Colonic mucosa (tissue), 4 donors: ENCODE measurements at regions not wholly inside any gene's neighbourhood (a gene's known extent, or its start where the extent isn't known, plus 50 kb on each side); places are given as distances from the start of the nearest gene placed in this dataset.

Experiments
- DNase-seq: peaks from one replicate; pipeline ENCODE4 v3.0.0-alpha.2; 2020
- H3K27ac ChIP-seq: fragments of 200-600 bp; one replicate; pipeline ENCODE4 v1.8.0; 2021
- H3K27me3 ChIP-seq: fragments of 200-600 bp; one replicate; pipeline ENCODE4 v1.8.0; 2021
- H3K36me3 ChIP-seq: fragments of 200-600 bp; one replicate; pipeline ENCODE4 v1.8.0; 2021
- H3K4me1 ChIP-seq: fragments of 200-600 bp; one replicate; pipeline ENCODE4 v1.8.0; 2021; ENCODE audit warnings: mild to moderate bottlenecking
- H3K4me3 ChIP-seq: fragments of 200-600 bp; one replicate; pipeline ENCODE4 v1.8.0; 2021
- H3K9ac ChIP-seq, 2 donors: one replicate each; pipeline ENCODE4 v1.7.0; 2013; ENCODE audit warnings: control low read depth in 2 of 2, low read depth in 2 of 2, low read length in 2 of 2
- H3K9me3 ChIP-seq: fragments of 200-600 bp; one replicate; pipeline ENCODE4 v1.8.0; 2021
- intact Hi-C: fragments of 100-400 bp; cut with DNase I; formaldehyde crosslinking; loops from one replicate; pipeline ENCODE4 v1.14.1; 2022
- TF ChIP-seq, protein P1 (sequence below): fragments of 200-600 bp; IDR thresholded peaks from one replicate; pipeline ENCODE4 v1.8.0; 2022; ENCODE audit warnings: antibody characterized with exemption, mild to moderate bottlenecking
- donor health status: healthy.
- donor health status: DM: no; HTN: no; CAD: no.
- donor health status: DM: no; HTN: no; CAD: no.

- H3K9me3 ChIP-seq: no peaks in the 10 kb centered on the region
- H3K27ac ChIP-seq: no peak overlapping the region
- H3K36me3 ChIP-seq: no peaks in the 10 kb centered on the region
- no peaks in the 10 kb centered on the region for H3K4me1 ChIP-seq
- no peak overlapping the region for H3K9ac ChIP-seq
- no peak for DNase-seq
- H3K27me3 ChIP-seq: no peaks in the 10 kb centered on the region
- intact Hi-C loops: no loop called here
- TF ChIP-seq, protein P1, sequence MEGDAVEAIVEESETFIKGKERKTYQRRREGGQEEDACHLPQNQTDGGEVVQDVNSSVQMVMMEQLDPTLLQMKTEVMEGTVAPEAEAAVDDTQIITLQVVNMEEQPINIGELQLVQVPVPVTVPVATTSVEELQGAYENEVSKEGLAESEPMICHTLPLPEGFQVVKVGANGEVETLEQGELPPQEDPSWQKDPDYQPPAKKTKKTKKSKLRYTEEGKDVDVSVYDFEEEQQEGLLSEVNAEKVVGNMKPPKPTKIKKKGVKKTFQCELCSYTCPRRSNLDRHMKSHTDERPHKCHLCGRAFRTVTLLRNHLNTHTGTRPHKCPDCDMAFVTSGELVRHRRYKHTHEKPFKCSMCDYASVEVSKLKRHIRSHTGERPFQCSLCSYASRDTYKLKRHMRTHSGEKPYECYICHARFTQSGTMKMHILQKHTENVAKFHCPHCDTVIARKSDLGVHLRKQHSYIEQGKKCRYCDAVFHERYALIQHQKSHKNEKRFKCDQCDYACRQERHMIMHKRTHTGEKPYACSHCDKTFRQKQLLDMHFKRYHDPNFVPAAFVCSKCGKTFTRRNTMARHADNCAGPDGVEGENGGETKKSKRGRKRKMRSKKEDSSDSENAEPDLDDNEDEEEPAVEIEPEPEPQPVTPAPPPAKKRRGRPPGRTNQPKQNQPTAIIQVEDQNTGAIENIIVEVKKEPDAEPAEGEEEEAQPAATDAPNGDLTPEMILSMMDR: no peak
- no peak overlapping the region for H3K4me3 ChIP-seq
These were observed 176.4 kb upstream of the TCF4 start for GRCh38 chr18:55764386-55764785.

DNA sequence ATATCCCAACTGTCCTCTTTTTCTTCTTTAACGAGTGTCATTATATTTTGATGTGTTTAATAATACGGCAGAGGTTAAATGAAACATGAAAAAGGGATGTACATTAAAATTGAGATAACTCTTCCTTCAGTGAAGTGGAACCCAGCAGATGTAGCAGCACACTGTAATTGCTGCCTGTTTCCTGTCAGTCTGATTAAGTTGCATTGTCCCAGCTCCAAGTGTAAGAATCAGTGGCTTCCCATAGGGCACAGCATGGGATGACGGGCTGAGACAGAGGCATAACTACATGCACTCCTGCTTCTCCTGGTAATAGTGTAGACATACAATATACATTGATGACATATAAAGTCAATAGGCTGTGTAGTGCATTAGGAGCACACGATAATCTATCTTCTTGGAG, 175.8 kb upstream of the TCF4 start:
- TF ChIP-seq, protein P1: no peak
- Histone ChIP-seq H3K9ac (no peak overlapping the region), H3K27me3 (no peaks in the 10 kb centered on the region), H3K4me3 (no peak overlapping the region), H3K27ac (no peak overlapping the region), H3K9me3 (no peaks in the 10 kb centered on the region), H3K4me1 (no peaks in the 10 kb centered on the region), H3K36me3 (no peaks in the 10 kb centered on the region)
- intact Hi-C loops: no loop called here
- DNase-seq: no peak

DNA sequence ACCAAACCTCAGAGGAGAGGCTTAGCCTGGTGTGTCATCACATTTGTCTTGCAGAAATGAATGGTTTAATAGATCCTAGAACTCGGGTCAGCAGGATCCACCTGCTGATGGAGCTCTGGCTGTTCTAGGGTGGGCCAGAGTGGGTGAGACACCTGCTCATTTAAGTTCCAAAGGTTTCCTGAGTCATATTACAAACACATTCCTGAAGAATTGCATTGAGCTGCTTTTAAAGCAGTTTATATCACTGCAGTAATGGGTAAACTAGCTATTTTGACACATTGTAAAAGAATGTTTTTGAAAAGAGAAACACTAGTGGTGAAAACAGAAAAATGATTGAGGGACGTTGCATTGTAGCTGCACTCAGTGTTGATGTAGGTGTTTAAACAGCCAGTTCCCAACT, 175.3 kb upstream of the TCF4 start:
- Histone ChIP-seq H3K9ac (no peak overlapping the region), H3K27ac (no peak overlapping the region), H3K4me3 (no peak overlapping the region), H3K27me3 (no peaks in the 10 kb centered on the region), H3K36me3 (no peaks in the 10 kb centered on the region), H3K9me3 (no peaks in the 10 kb centered on the region), H3K4me1 (no peaks in the 10 kb centered on the region)
- no peak for DNase-seq
- TF ChIP-seq, protein P1: no peak
- intact Hi-C loops: no loop called here

DNA sequence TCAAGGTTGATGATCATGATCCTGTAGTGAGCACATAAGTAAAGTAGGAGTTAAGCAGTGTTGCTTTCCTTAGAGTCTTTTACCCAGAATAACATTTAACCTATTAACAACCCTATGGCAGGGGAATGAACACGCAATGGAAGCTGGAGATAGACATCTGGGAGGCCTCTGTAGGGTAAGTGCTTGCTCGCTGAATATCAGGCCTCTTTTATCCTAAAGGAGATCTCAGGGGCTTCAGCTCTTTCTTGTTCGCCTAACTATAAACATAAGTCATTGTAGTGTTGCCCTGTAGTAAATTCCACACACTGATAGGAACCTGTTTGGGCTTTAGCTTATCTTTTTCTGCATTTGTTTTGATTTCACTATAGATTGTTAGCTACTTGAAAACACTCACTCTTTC, 174.4 kb upstream of the TCF4 start:
- TF ChIP-seq, protein P1: no peak
- intact Hi-C loops: no loop called here
- no peaks in the 10 kb centered on the region for H3K4me1 ChIP-seq
- no peak overlapping the region for H3K9ac ChIP-seq
- DNase-seq: no peak
- H3K9me3 ChIP-seq: no peaks in the 10 kb centered on the region
- H3K27me3 ChIP-seq: no peaks in the 10 kb centered on the region
- H3K4me3 ChIP-seq: no peak overlapping the region
- H3K36me3 ChIP-seq: no peaks in the 10 kb centered on the region
- H3K27ac ChIP-seq: no peak overlapping the region

DNA sequence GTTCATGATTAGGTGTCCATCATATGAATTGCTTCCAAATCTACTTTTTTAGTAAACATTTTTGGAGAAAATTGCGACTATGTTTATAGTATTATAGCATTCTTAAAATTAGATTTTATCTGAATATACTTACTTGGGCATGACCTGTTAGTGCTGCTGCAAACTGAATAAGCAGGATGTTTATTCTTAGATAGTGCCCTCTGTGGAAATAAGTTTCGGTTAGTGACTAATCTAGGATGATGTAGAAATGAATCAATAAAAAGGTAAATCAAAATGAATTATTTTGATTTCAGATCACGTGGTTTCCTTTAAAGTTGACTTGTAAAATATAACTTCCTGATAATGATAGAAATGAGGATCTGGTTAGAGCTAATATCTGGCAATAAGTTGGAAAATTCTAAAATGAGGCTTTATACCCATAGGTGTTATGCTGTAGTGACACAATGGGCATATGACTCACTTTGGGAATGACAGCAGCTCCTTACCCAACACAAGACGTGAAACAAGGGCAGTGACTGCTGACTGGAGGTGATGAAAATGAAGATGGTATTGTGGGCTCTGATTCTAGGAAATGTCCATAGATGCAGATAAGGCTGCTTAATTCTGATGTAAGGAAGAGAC, 165.8 kb upstream of the TCF4 start:
- no peak overlapping the region for H3K4me3 ChIP-seq
- H3K27me3 ChIP-seq: no peaks in the 10 kb centered on the region
- no peaks in the 10 kb centered on the region for H3K9me3 ChIP-seq
- intact Hi-C loops: no loop called here
- H3K9ac ChIP-seq: no peak overlapping the region
- no peaks in the 10 kb centered on the region for H3K4me1 ChIP-seq
- H3K36me3 ChIP-seq: no peaks in the 10 kb centered on the region
- TF ChIP-seq, protein P1: no peak
- no peak overlapping the region for H3K27ac ChIP-seq
- no peak for DNase-seq
